ENCODE measurements at regions not wholly inside any gene's neighbourhood (a gene's known extent, or its start where the extent isn't known, plus 50 kb on each side); places are given as distances from the start of the nearest gene placed in this dataset.

DNA sequence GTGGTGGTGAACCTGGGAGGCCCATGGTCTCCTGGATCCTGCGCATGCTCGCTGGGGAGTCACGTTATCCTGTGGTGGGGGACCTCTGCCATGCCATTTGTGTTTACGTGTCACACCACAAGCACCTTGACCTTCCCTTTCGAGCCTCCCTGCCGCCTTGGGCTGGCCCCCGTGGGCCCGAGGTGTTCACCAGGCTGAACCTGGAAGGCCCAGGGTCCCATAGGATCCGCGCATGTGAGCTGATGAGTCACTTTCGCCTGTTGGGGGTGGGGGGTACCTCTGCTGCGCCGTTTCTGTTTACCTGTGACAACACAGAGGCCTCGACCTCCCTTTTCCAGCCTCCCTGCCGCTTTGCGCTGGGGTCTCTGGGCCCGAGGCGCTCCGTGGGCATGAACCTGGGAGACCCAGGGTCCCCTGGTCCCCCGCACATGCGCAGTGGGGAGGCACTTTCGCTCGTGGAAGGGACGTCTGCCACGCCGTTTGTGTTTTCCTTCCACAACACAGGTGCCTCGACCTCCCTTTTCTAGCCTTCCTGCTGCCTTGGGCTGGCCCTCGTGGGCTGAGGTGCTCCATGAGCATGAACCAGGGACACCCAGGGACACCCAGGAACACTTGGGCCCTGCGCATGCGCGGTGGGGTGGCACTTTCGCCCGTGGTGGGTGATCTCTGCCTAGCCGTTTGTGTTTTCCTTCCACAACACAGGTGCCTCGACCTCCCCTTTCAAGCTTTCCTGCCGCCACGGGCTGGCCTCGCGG is 334.1 kb downstream of the ALG10 start:
- no peak overlapping the region for H3K4me2 ChIP-seq (ENCODE audit: low read depth, low read length, poor library complexity, severe bottlenecking)
- no peaks in the 10 kb centered on the region for H3K79me2 ChIP-seq (ENCODE audit: insufficient read depth, low read length)
- H3K4me3 ChIP-seq (ENCODE audit: insufficient read depth, low read length, poor library complexity, severe bottlenecking): no peak overlapping the region
- H3K36me3 ChIP-seq (ENCODE audit: low read length): no peaks in the 10 kb centered on the region
- H3K27me3 ChIP-seq (ENCODE audit: low read length): no peaks in the 10 kb centered on the region
- no peak overlapping the region for H3K27ac ChIP-seq (ENCODE audit: low read depth, low read length)
- H4K20me1 ChIP-seq (ENCODE audit: low read depth, low read length): no peaks in the 10 kb centered on the region
- TF ChIP-seq, protein P1, sequence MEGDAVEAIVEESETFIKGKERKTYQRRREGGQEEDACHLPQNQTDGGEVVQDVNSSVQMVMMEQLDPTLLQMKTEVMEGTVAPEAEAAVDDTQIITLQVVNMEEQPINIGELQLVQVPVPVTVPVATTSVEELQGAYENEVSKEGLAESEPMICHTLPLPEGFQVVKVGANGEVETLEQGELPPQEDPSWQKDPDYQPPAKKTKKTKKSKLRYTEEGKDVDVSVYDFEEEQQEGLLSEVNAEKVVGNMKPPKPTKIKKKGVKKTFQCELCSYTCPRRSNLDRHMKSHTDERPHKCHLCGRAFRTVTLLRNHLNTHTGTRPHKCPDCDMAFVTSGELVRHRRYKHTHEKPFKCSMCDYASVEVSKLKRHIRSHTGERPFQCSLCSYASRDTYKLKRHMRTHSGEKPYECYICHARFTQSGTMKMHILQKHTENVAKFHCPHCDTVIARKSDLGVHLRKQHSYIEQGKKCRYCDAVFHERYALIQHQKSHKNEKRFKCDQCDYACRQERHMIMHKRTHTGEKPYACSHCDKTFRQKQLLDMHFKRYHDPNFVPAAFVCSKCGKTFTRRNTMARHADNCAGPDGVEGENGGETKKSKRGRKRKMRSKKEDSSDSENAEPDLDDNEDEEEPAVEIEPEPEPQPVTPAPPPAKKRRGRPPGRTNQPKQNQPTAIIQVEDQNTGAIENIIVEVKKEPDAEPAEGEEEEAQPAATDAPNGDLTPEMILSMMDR (IDR thresholded peaks at IDR 0.05; ENCODE audit: insufficient read depth, low read length, poor library complexity, severe bottlenecking): no peak
- no peak for TF ChIP-seq EZH2phosphoT487 (conservative IDR thresholded peaks at IDR 0.05; ENCODE audit: low read length)
- no peaks in the 10 kb centered on the region for H3K9me3 ChIP-seq (ENCODE audit: insufficient read depth, low read length)
- H3K9ac ChIP-seq (ENCODE audit: low read length): no peak overlapping the region
- no peaks in the 10 kb centered on the region for H3K9me2 ChIP-seq (replicated peaks; ENCODE audit: insufficient read depth, low read length)
- no peak overlapping the region for H2AFZ ChIP-seq (ENCODE audit: low read depth, low read length, severe bottlenecking)
- no peaks in the 10 kb centered on the region for H3F3A ChIP-seq (ENCODE audit: insufficient read depth)

DNA sequence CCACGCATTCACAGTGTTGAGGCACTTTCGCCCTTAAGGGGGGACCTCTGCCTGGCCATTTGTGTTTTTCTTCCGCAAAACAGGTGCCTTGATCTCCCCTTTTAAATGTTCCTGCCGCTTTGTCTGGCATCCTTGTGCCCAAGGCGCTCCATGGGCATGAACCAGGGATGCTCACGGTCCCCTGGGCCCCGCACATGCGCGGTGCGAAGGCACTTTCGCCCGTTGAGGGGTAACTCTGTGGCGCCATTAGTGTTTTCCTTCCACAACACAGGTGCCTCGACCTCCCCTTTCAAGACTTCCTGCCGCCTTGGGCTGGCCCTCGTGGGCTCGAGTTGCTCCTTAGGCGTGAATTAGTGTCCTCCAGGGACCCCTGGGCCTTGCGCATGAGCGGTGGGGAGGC is 335.5 kb downstream of the ALG10 start:
- TF ChIP-seq EZH2phosphoT487 (conservative IDR thresholded peaks at IDR 0.05; ENCODE audit: low read length): no peak
- TF ChIP-seq, protein P1 (IDR thresholded peaks at IDR 0.05; ENCODE audit: insufficient read depth, low read length, poor library complexity, severe bottlenecking): no peak
- Histone ChIP-seq H3K36me3 (ENCODE audit: low read length) (no peaks in the 10 kb centered on the region), H3K4me2 (ENCODE audit: low read depth, low read length, poor library complexity, severe bottlenecking) (no peak overlapping the region), H3K9me3 (ENCODE audit: insufficient read depth, low read length) (no peaks in the 10 kb centered on the region), H3K9me2 (replicated peaks; ENCODE audit: insufficient read depth, low read length) (no peaks in the 10 kb centered on the region), H4K20me1 (ENCODE audit: low read depth, low read length) (no peaks in the 10 kb centered on the region), H3F3A (ENCODE audit: insufficient read depth) (no peaks in the 10 kb centered on the region), H3K27ac (ENCODE audit: low read depth, low read length) (no peak overlapping the region), H3K4me3 (ENCODE audit: insufficient read depth, low read length, poor library complexity, severe bottlenecking) (no peak overlapping the region), H3K9ac (ENCODE audit: low read length) (no peak overlapping the region), H2AFZ (ENCODE audit: low read depth, low read length, severe bottlenecking) (no peak overlapping the region), H3K27me3 (ENCODE audit: low read length) (no peaks in the 10 kb centered on the region), H3K79me2 (ENCODE audit: insufficient read depth, low read length) (no peaks in the 10 kb centered on the region)

DNA sequence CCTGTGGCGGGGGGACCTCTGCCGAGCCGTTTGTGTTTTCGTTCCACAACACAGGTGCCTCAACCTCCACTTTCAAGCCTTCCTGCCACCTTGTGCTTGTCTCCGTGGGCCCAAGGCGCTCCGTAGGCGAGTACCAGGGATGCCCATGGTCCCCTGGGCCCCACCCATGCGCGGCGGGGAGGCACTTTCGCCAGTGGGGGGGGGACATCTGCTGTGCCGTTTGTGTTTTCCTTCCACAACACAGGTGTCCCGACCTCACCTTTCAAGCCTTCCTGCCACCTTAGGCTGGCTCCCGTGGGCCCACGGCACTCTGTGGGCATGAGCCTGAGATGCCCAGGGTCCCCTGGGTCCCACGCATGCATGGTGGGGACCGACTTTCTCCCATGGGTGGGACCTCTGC is 335.9 kb downstream of the ALG10 start:
- Histone ChIP-seq H2AFZ (ENCODE audit: low read depth, low read length, severe bottlenecking) (no peak overlapping the region), H3F3A (ENCODE audit: insufficient read depth) (no peaks in the 10 kb centered on the region), H3K79me2 (ENCODE audit: insufficient read depth, low read length) (no peaks in the 10 kb centered on the region), H3K4me2 (ENCODE audit: low read depth, low read length, poor library complexity, severe bottlenecking) (no peak overlapping the region), H3K9ac (ENCODE audit: low read length) (no peak overlapping the region), H3K36me3 (ENCODE audit: low read length) (no peaks in the 10 kb centered on the region), H3K27ac (ENCODE audit: low read depth, low read length) (no peak overlapping the region), H4K20me1 (ENCODE audit: low read depth, low read length) (no peaks in the 10 kb centered on the region), H3K27me3 (ENCODE audit: low read length) (no peaks in the 10 kb centered on the region), H3K9me2 (replicated peaks; ENCODE audit: insufficient read depth, low read length) (no peaks in the 10 kb centered on the region), H3K4me3 (ENCODE audit: insufficient read depth, low read length, poor library complexity, severe bottlenecking) (no peak overlapping the region), H3K9me3 (ENCODE audit: insufficient read depth, low read length) (no peaks in the 10 kb centered on the region)
- TF ChIP-seq EZH2phosphoT487 (conservative IDR thresholded peaks at IDR 0.05; ENCODE audit: low read length): no peak
- TF ChIP-seq, protein P1 (IDR thresholded peaks at IDR 0.05; ENCODE audit: insufficient read depth, low read length, poor library complexity, severe bottlenecking): no peak
